ENCODE measurements at regions not wholly inside any gene's neighbourhood (a gene's known extent, or its start where the extent isn't known, plus 50 kb on each side); places are given as distances from the start of the nearest gene placed in this dataset.
"Not testable (repeated sequence)": the region's sequence is repeated elsewhere in the genome, so short reads cannot be mapped to it uniquely, and the experiment has no call there.

- H3K4me3 Mint-ChIP-seq (ENCODE audit: unreplicated experiment); H3K79me2 ChIP-seq (ENCODE audit: insufficient read depth, low read length); H3K27me3 ChIP-seq (ENCODE audit: insufficient read depth, low read length); H3K4me2 ChIP-seq (ENCODE audit: low read length); FAIRE-seq; H3K27ac ChIP-seq (ENCODE audit: low read depth, low read length); H3K9me3 Mint-ChIP-seq (ENCODE audit: unreplicated experiment); H3K36me3 Mint-ChIP-seq (ENCODE audit: low read depth, unreplicated experiment); H4K20me1 ChIP-seq (ENCODE audit: insufficient read depth, low read length); H2AFZ ChIP-seq (ENCODE audit: low read depth, low read length); H3K27ac Mint-ChIP-seq (ENCODE audit: unreplicated experiment); H3K9ac ChIP-seq (ENCODE audit: low read length); H3K9me3 ChIP-seq (ENCODE audit: insufficient read depth, low read depth, low read length); H3K36me3 ChIP-seq (ENCODE audit: insufficient read depth, low read length); DNase-seq (ENCODE audit: low read depth); H3K4me3 ChIP-seq (ENCODE audit: insufficient read depth, low read depth, low read length); H3K27me3 Mint-ChIP-seq (ENCODE audit: low read depth, unreplicated experiment): not testable (repeated sequence)
- H3K4me1 ChIP-seq (ENCODE audit: insufficient read depth, low read length): peaks cover 12% of the 10 kb centered on the region
- H3K4me1 Mint-ChIP-seq (ENCODE audit: low read depth, unreplicated experiment): peaks cover 11% of the 10 kb centered on the region
These were observed 119.0 kb upstream of the ZNF469 start for GRCh38 chr16:88263681-88264287.

DNA sequence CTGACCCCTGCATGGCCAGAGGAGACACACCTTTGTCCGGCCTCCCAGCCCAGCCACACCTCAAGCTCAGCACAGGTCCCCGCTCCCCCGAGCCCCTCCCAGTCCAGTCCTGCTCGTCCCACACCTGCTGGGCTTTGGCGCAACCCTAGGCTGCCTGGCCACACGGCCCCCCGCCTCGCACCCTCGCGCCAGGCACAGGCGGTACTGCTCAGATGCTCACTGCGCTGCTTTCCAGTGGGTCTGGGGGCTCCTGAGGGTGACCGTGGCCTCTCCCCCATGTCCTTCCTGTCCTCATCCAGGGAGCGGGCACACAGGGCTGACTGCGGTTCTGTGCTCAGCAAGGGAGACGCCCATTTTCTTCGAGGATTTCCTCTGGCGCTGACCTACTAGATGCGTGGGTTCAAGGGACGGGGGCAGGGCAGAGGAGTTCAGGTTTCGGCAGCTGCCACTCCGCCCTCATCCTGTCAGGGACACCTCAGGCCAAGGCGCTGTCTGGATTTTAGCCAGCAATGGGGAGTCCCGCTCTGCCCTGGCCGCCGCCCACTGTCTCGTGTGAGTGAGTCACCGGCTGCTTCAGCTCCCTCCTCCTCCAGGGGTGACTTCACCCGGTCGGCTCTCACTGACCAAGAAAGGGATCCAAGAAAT lies 118.0 kb upstream of the ZNF469 start:
- peak; percentile 92 for FAIRE-seq
- H3K27ac Mint-ChIP-seq (ENCODE audit: unreplicated experiment): peak overlapping the region; percentile 66
- H2AFZ ChIP-seq (ENCODE audit: low read depth, low read length): peak overlapping the region; percentile 56

DNA sequence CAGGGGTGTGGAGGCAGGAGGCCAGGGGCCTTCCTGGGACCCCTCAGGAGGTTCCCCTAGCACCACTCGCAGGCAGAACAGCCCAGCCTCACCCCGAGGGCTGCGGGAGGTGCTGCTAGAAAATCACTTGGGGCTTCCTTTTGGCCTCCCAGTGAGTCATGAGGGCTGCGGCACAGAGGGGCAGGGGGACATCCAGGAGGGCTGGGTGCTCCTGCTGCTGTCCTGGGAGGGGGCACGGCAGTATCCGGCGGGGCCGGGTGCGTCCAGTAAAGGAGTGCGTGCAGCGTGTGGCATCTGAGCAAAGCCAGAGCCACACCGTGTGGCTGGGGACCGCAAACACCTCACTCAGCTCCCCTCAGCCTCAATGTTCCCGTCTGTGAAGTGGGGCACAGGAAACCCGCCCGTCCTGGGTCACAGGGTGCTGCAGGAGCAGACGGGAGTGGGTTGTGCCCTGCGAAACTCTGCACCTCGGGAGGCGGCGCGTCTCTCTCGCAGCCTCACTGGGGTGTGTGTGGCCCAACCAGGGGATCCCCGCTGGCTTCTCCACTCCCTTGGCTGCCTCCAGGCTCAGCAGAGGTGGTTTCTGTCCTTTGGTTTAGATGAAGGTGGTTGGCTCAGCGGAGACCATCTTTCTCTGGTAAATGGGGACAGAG lies 117.3 kb upstream of the ZNF469 start:
- DNase-seq (ENCODE audit: low read depth); H3K79me2 ChIP-seq (ENCODE audit: insufficient read depth, low read length); H3K4me3 Mint-ChIP-seq (ENCODE audit: unreplicated experiment); H3K4me3 ChIP-seq (ENCODE audit: insufficient read depth, low read depth, low read length); H3K27ac Mint-ChIP-seq (ENCODE audit: unreplicated experiment); H3K27me3 ChIP-seq (ENCODE audit: insufficient read depth, low read length); H3K36me3 Mint-ChIP-seq (ENCODE audit: low read depth, unreplicated experiment); H3K36me3 ChIP-seq (ENCODE audit: insufficient read depth, low read length); H2AFZ ChIP-seq (ENCODE audit: low read depth, low read length); H3K9me3 Mint-ChIP-seq (ENCODE audit: unreplicated experiment); H3K9me3 ChIP-seq (ENCODE audit: insufficient read depth, low read depth, low read length); H3K27me3 Mint-ChIP-seq (ENCODE audit: low read depth, unreplicated experiment); H4K20me1 ChIP-seq (ENCODE audit: insufficient read depth, low read length); FAIRE-seq: not testable (repeated sequence)
- Histone ChIP-seq H3K4me1 (ENCODE audit: insufficient read depth, low read length) (peaks cover 12% of the 10 kb centered on the region), H3K27ac (ENCODE audit: low read depth, low read length) (peak overlapping the region; percentile 47), H3K4me2 (ENCODE audit: low read length) (peak overlapping the region; percentile 75), H3K9ac (ENCODE audit: low read length) (peak overlapping the region; percentile 80)
- peaks cover 14% of the 10 kb centered on the region for H3K4me1 Mint-ChIP-seq (ENCODE audit: low read depth, unreplicated experiment)

More for the DNA sequence above, 118.0 kb upstream of the ZNF469 start:
- Mint-ChIP-seq H3K36me3 (ENCODE audit: low read depth, unreplicated experiment) (peaks cover 4% of the 10 kb centered on the region), H3K9me3 (ENCODE audit: unreplicated experiment) (peaks cover 5% of the 10 kb centered on the region), H3K4me1 (ENCODE audit: low read depth, unreplicated experiment) (peaks cover 11% of the 10 kb centered on the region), H3K27me3 (ENCODE audit: low read depth, unreplicated experiment) (no peaks in the 10 kb centered on the region), H3K4me3 (ENCODE audit: unreplicated experiment) (no peak overlapping the region)
- H3K27me3 ChIP-seq (ENCODE audit: insufficient read depth, low read length): no peaks in the 10 kb centered on the region
- TF ChIP-seq, protein P1, sequence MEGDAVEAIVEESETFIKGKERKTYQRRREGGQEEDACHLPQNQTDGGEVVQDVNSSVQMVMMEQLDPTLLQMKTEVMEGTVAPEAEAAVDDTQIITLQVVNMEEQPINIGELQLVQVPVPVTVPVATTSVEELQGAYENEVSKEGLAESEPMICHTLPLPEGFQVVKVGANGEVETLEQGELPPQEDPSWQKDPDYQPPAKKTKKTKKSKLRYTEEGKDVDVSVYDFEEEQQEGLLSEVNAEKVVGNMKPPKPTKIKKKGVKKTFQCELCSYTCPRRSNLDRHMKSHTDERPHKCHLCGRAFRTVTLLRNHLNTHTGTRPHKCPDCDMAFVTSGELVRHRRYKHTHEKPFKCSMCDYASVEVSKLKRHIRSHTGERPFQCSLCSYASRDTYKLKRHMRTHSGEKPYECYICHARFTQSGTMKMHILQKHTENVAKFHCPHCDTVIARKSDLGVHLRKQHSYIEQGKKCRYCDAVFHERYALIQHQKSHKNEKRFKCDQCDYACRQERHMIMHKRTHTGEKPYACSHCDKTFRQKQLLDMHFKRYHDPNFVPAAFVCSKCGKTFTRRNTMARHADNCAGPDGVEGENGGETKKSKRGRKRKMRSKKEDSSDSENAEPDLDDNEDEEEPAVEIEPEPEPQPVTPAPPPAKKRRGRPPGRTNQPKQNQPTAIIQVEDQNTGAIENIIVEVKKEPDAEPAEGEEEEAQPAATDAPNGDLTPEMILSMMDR (IDR thresholded peaks at IDR 0.05; ENCODE audit: insufficient read depth, low read depth, low read length): no peak
- TF ChIP-seq EZH2 (IDR thresholded peaks at IDR 0.05; ENCODE audit: insufficient read depth, low read length): no peak
- no peaks in the 10 kb centered on the region for H3K36me3 ChIP-seq (ENCODE audit: insufficient read depth, low read length)
- no peaks in the 10 kb centered on the region for H4K20me1 ChIP-seq (ENCODE audit: insufficient read depth, low read length)
- no peaks in the 10 kb centered on the region for H3K79me2 ChIP-seq (ENCODE audit: insufficient read depth, low read length)
- peak overlapping the region; percentile 75 for H3K4me2 ChIP-seq (ENCODE audit: low read length)
- peaks cover 12% of the 10 kb centered on the region for H3K4me1 ChIP-seq (ENCODE audit: insufficient read depth, low read length)
- peak; percentile 85 for DNase-seq (ENCODE audit: low read depth)
- H3K9me3 ChIP-seq (ENCODE audit: insufficient read depth, low read depth, low read length): no peaks in the 10 kb centered on the region
- H3K9ac ChIP-seq (ENCODE audit: low read length): peak overlapping the region; percentile 80
- H3K4me3 ChIP-seq (ENCODE audit: insufficient read depth, low read depth, low read length): no peak overlapping the region
- H3K27ac ChIP-seq (ENCODE audit: low read depth, low read length): peak overlapping the region; percentile 85

GRCh38 chr16:88266036-88266435 lies 116.7 kb upstream of the ZNF469 start:
- H3K27me3 Mint-ChIP-seq (ENCODE audit: low read depth, unreplicated experiment); H3K4me3 ChIP-seq (ENCODE audit: insufficient read depth, low read depth, low read length); FAIRE-seq; DNase-seq (ENCODE audit: low read depth); H3K36me3 ChIP-seq (ENCODE audit: insufficient read depth, low read length); H3K9me3 ChIP-seq (ENCODE audit: insufficient read depth, low read depth, low read length); H3K36me3 Mint-ChIP-seq (ENCODE audit: low read depth, unreplicated experiment); H3K27ac Mint-ChIP-seq (ENCODE audit: unreplicated experiment); H3K4me2 ChIP-seq (ENCODE audit: low read length); H3K9ac ChIP-seq (ENCODE audit: low read length); H3K27ac ChIP-seq (ENCODE audit: low read depth, low read length); H3K27me3 ChIP-seq (ENCODE audit: insufficient read depth, low read length); H2AFZ ChIP-seq (ENCODE audit: low read depth, low read length); H3K79me2 ChIP-seq (ENCODE audit: insufficient read depth, low read length); H4K20me1 ChIP-seq (ENCODE audit: insufficient read depth, low read length); H3K9me3 Mint-ChIP-seq (ENCODE audit: unreplicated experiment); H3K4me3 Mint-ChIP-seq (ENCODE audit: unreplicated experiment): not testable (repeated sequence)
- peaks cover 12% of the 10 kb centered on the region for H3K4me1 ChIP-seq (ENCODE audit: insufficient read depth, low read length)
- H3K4me1 Mint-ChIP-seq (ENCODE audit: low read depth, unreplicated experiment): peaks cover 15% of the 10 kb centered on the region

DNA sequence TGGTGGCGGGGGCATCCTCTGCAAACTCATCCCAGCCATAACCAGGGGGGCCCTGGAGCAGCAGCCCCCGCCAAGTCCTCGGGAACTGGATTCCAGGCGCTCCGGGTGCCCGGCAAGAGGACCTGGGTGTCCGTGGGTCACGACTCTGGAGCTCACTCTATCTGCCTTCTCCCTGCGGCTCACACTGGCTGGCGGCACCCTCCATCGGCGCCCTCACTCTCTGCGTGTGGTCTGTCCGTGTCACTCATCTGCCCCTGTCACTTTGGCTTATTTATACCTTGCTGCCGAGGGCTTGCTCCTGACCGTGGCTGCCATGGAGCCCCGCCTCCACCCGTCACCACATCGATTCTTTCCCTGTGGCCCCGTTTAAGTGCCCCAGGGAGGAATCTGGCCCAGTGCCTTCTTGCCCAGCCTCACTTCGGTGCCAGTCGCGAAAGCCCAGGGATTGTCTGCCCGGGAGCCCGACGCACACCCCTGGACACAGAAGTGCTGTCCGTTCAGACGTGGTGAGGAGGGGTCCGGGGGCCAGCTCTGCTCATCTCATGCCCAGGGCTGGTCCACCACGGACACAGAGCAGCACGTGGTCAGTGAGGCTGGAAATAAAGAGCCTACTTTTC lies 115.7 kb upstream of the ZNF469 start:
- H3K9ac ChIP-seq (ENCODE audit: low read length); H3K4me3 ChIP-seq (ENCODE audit: insufficient read depth, low read depth, low read length); DNase-seq (ENCODE audit: low read depth); H3K9me3 Mint-ChIP-seq (ENCODE audit: unreplicated experiment); H3K4me3 Mint-ChIP-seq (ENCODE audit: unreplicated experiment); H3K27me3 ChIP-seq (ENCODE audit: insufficient read depth, low read length); H2AFZ ChIP-seq (ENCODE audit: low read depth, low read length); H3K79me2 ChIP-seq (ENCODE audit: insufficient read depth, low read length); H3K36me3 Mint-ChIP-seq (ENCODE audit: low read depth, unreplicated experiment); H3K4me2 ChIP-seq (ENCODE audit: low read length); H4K20me1 ChIP-seq (ENCODE audit: insufficient read depth, low read length); H3K27ac ChIP-seq (ENCODE audit: low read depth, low read length); H3K9me3 ChIP-seq (ENCODE audit: insufficient read depth, low read depth, low read length); H3K27ac Mint-ChIP-seq (ENCODE audit: unreplicated experiment); H3K36me3 ChIP-seq (ENCODE audit: insufficient read depth, low read length); FAIRE-seq; H3K27me3 Mint-ChIP-seq (ENCODE audit: low read depth, unreplicated experiment): not testable (repeated sequence)
- H3K4me1 ChIP-seq (ENCODE audit: insufficient read depth, low read length): peaks cover 12% of the 10 kb centered on the region
- H3K4me1 Mint-ChIP-seq (ENCODE audit: low read depth, unreplicated experiment): peaks cover 15% of the 10 kb centered on the region
